ENCODE measurements at regions not wholly inside any gene's neighbourhood (a gene's known extent, or its start where the extent isn't known, plus 50 kb on each side); places are given as distances from the start of the nearest gene placed in this dataset.

GRCh38 chr10:84076540-84077195 is 62.6 kb upstream of the GHITM start:
- no peak overlapping the region for H3K4me3 Mint-ChIP-seq
- H3K27ac Mint-ChIP-seq = no peak overlapping the region
- intact Hi-C loops (cut with micrococcal nuclease) = no loop called here
- peaks cover 3% of the 10 kb centered on the region for H3K27me3 Mint-ChIP-seq
- no peak for DNase-seq
- H3K9me3 Mint-ChIP-seq = no peaks in the 10 kb centered on the region
- H3K4me1 Mint-ChIP-seq = no peaks in the 10 kb centered on the region
- no peaks in the 10 kb centered on the region for H3K36me3 Mint-ChIP-seq (ENCODE audit: low read depth)

DNA sequence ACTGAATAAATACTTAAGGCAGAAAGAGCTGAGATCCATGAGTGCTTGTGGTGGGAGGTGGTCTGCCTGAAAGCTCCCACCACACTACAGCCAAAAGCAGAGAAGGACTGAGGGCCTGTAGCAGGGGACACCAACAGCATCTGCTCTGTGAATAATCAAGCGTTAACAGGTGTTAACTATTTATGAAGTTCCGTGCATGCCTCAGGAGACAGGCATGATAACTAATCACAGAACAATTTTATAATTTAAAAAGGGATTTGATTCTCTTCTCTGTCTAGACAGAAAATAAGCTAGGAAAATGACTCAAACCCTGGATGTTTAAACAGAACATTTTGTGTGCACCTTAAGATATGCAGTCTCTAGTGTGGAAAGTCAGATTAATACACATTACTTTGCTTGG is 61.5 kb upstream of the GHITM start:
- no peaks in the 10 kb centered on the region for H3K9me3 Mint-ChIP-seq

DNA sequence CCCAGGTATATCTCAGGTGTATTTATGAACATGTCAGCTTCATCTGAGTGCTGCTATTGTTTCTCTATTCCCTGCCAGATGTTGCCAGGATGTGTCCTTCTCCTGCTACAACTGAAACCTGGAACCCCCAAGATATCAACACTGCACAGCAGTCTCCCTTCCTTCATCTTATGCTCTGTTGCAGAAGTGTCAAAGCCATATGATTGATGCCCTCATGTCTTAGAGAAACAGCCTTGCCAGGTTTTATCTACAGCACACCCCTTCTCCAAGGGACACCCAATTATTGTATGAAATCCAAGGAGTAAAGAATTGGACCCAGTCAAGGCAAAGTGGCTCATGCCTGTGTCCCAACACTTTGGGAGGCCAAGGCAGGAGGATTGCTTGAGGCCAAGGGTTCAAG is 60.5 kb upstream of the GHITM start:
- Mint-ChIP-seq H3K27ac (no peak overlapping the region), H3K27me3 (no peaks in the 10 kb centered on the region), H3K4me1 (no peaks in the 10 kb centered on the region), H3K9me3 (no peaks in the 10 kb centered on the region), H3K4me3 (no peak overlapping the region), H3K36me3 (ENCODE audit: low read depth) (no peaks in the 10 kb centered on the region)
- no peak for DNase-seq
- intact Hi-C loops (cut with micrococcal nuclease) = no loop called here

More for the DNA sequence above, 61.5 kb upstream of the GHITM start:
- H3K27me3 Mint-ChIP-seq = peaks cover 3% of the 10 kb centered on the region
- H3K4me3 Mint-ChIP-seq = no peak overlapping the region
- no peaks in the 10 kb centered on the region for H3K36me3 Mint-ChIP-seq (ENCODE audit: low read depth)
- no peaks in the 10 kb centered on the region for H3K4me1 Mint-ChIP-seq
- H3K27ac Mint-ChIP-seq = no peak overlapping the region
- no peak for DNase-seq
- intact Hi-C loops (cut with micrococcal nuclease) = no loop called here

DNA sequence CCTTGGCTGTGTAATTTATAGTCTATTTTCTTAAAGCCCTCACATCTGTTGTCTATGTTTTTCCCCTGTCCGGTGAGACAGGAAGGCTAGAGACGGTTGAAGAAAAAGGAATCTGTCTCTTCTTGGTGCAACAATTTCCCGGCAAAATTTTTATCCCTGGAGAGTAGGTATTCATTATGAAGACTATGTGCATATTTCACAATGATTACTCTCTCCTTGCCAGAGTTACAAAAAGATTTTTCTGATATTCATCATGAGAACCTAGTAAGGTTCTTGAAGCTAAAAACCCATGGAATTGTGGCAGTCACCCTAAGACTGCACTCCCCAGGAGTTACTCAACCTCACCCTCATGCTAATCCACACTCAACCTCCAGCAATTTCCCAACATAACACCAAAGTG is 55.0 kb upstream of the GHITM start:
- intact Hi-C loops (cut with micrococcal nuclease) = no loop called here
- Mint-ChIP-seq H3K27ac (no peak overlapping the region), H3K36me3 (ENCODE audit: low read depth) (no peaks in the 10 kb centered on the region), H3K27me3 (peaks cover 8% of the 10 kb centered on the region), H3K4me3 (no peak overlapping the region), H3K9me3 (peaks cover 3% of the 10 kb centered on the region), H3K4me1 (no peaks in the 10 kb centered on the region)
- no peak for DNase-seq

DNA sequence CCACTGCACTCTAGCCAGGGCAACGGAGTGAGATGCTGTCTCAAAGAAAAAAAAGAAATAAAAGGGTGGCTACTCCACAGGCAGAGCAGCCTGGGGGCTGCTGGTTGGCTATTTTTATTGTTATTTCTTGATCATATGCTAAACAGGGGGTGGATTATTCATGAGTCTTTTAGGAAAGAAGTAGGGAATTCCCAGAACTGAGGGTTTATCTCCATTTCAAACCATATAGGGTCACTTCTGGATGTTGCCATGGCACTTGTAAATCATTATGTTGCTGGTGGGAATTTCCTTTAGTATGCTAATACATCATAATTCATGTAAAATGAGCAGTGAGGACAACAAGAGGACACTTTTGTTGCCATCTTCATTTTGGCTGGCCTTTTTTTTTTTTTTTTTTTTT is 52.1 kb upstream of the GHITM start:
- H3K27me3 Mint-ChIP-seq = peaks cover 14% of the 10 kb centered on the region
- no peaks in the 10 kb centered on the region for H3K4me1 Mint-ChIP-seq
- intact Hi-C loops (cut with micrococcal nuclease) = no loop called here

GRCh38 chr10:84088626-84089025 is 50.7 kb upstream of the GHITM start:
- Mint-ChIP-seq H3K9me3 (peaks cover 3% of the 10 kb centered on the region), H3K36me3 (ENCODE audit: low read depth) (no peaks in the 10 kb centered on the region), H3K27me3 (peaks cover 20% of the 10 kb centered on the region), H3K27ac (no peak overlapping the region), H3K4me1 (no peaks in the 10 kb centered on the region), H3K4me3 (no peak overlapping the region)
- intact Hi-C loops (cut with micrococcal nuclease) = no loop called here
- DNase-seq = no peak

More for the DNA sequence above, 52.1 kb upstream of the GHITM start:
- DNase-seq = no peak
- Mint-ChIP-seq H3K27ac (no peak overlapping the region), H3K9me3 (peaks cover 3% of the 10 kb centered on the region), H3K36me3 (ENCODE audit: low read depth) (no peaks in the 10 kb centered on the region), H3K4me3 (no peak overlapping the region)

GRCh38 chr10:84089162-84089561 is 50.1 kb upstream of the GHITM start:
- Mint-ChIP-seq H3K4me3 (no peak overlapping the region), H3K4me1 (no peaks in the 10 kb centered on the region), H3K27me3 (peaks cover 17% of the 10 kb centered on the region), H3K36me3 (ENCODE audit: low read depth) (no peaks in the 10 kb centered on the region), H3K9me3 (peaks cover 3% of the 10 kb centered on the region), H3K27ac (no peak overlapping the region)
- intact Hi-C loops (cut with micrococcal nuclease) = no loop called here
- no peak for DNase-seq

All from activated CD4-positive, alpha-beta T cell treated with anti-CD3 and anti-CD28 coated beads, Interleukin-2, amount 10 ng/mL, durations not matched to agents 24 days and 14 days (primary cell).